KBM-7 (cell line): ENCODE measurements at regions not wholly inside any gene's neighbourhood (a gene's known extent, or its start where the extent isn't known, plus 50 kb on each side); places are given as distances from the start of the nearest gene placed in this dataset.

Source experiments
- DNase-seq: peaks from one replicate; pipeline ENCODE4 v3.0.0-alpha.2; 2015
- in situ Hi-C: fragments of 300-500 bp; cut with MboI; formaldehyde crosslinking; loops from 2 replicates; pipeline ENCODE4 v1.14.3; 2020; ENCODE audit warnings: low sequenced_read_pairs, low pct_unique_long_range_greater_than_20kb, mixed read lengths

- no peak for DNase-seq
- in situ Hi-C loops = no loop called here
Measured at GRCh38 chr2:236939271-236939670, 146.4 kb upstream of the COPS8 start.

- no peak for DNase-seq
- in situ Hi-C loops = no loop called here
Measured at GRCh38 chr2:236939721-236940231, 145.9 kb upstream of the COPS8 start.

- DNase-seq = no peak
- in situ Hi-C loops = no loop called here
Measured at GRCh38 chr2:236940497-236940896, 145.2 kb upstream of the COPS8 start.

- DNase-seq = no peak
- in situ Hi-C loops = no loop called here
Measured at GRCh38 chr2:236940916-236941520, 144.7 kb upstream of the COPS8 start.

- in situ Hi-C loops = no loop called here
- no peak for DNase-seq
Measured at GRCh38 chr2:236941551-236941950, 144.1 kb upstream of the COPS8 start.

- DNase-seq = no peak
- in situ Hi-C loops = no loop called here
Measured at GRCh38 chr2:236942554-236942953, 143.1 kb upstream of the COPS8 start.

- no peak for DNase-seq
Measured at GRCh38 chr2:236943068-236943467, 142.6 kb upstream of the COPS8 start.

GRCh38 chr2:236943841-236944513 lies 141.7 kb upstream of the COPS8 start:
- no peak for DNase-seq
- in situ Hi-C loops = no loop called here

More at GRCh38 chr2:236943068-236943467, 142.6 kb upstream of the COPS8 start:
- in situ Hi-C loops = no loop called here

- in situ Hi-C loops = no loop called here
- no peak for DNase-seq
Measured at GRCh38 chr2:236944561-236944960, 141.1 kb upstream of the COPS8 start.

- in situ Hi-C loops = no loop called here
- no peak for DNase-seq
Measured at GRCh38 chr2:236945431-236946016, 140.2 kb upstream of the COPS8 start.

- in situ Hi-C loops = no loop called here
- no peak for DNase-seq
Measured at GRCh38 chr2:236946871-236947270, 138.8 kb upstream of the COPS8 start.

GRCh38 chr2:236947294-236947693 lies 138.4 kb upstream of the COPS8 start:
- DNase-seq = no peak
- in situ Hi-C loops = no loop called here

- in situ Hi-C loops = no loop called here
- DNase-seq = no peak
Measured at GRCh38 chr2:236947896-236948295, 137.8 kb upstream of the COPS8 start.

GRCh38 chr2:236949089-236949905 lies 136.4 kb upstream of the COPS8 start:
- in situ Hi-C loops = no loop called here
- no peak for DNase-seq

- no peak for DNase-seq
- in situ Hi-C loops = no loop called here
Measured at GRCh38 chr2:236951830-236952475, 133.7 kb upstream of the COPS8 start.

- in situ Hi-C loops = no loop called here
- no peak for DNase-seq
Measured at GRCh38 chr2:236954641-236955040, 131.0 kb upstream of the COPS8 start.

- in situ Hi-C loops = no loop called here
- no peak for DNase-seq
Measured at GRCh38 chr2:236955521-236956030, 130.1 kb upstream of the COPS8 start.

GRCh38 chr2:236956031-236956618 lies 129.6 kb upstream of the COPS8 start:
- DNase-seq = no peak
- in situ Hi-C loops = no loop called here

- in situ Hi-C loops = no loop called here
- no peak for DNase-seq
Measured at GRCh38 chr2:236956641-236957040, 129.0 kb upstream of the COPS8 start.
